DOHH2 (cell line): ENCODE measurements at regions not wholly inside any gene's neighbourhood (a gene's known extent, or its start where the extent isn't known, plus 50 kb on each side); places are given as distances from the start of the nearest gene placed in this dataset.

ENCODE experiments used
- H3F3A ChIP-seq: fragments of 200-600 bp; sonication (generic), shearing (Covaris generic); 2 replicates; pipeline ENCODE4 v1.6.0; 2016; ENCODE audit warnings: antibody characterized with exemption, mild to moderate bottlenecking; ENCODE audit not compliant: control insufficient read depth, insufficient read depth
- H3K27ac ChIP-seq: fragments of 200-600 bp; sonication (generic); 2 replicates; pipeline ENCODE4 v1.5.1; 2014; ENCODE audit warnings: low read depth, mild to moderate bottlenecking, low read length, moderate library complexity
- H3K27me3 ChIP-seq: fragments of 200-600 bp; sonication (generic); 2 replicates; pipeline ENCODE4 v1.6.1; 2014; ENCODE audit warnings: mild to moderate bottlenecking, low read length, mixed read lengths; ENCODE audit not compliant: control insufficient read depth
- H3K36me3 ChIP-seq: fragments of 200-600 bp; sonication (generic); 2 replicates; pipeline ENCODE4 v1.6.1; 2014; ENCODE audit warnings: mild to moderate bottlenecking, low read length, moderate library complexity, mixed read lengths; ENCODE audit not compliant: control insufficient read depth
- H3K4me1 ChIP-seq: fragments of 200-600 bp; sonication (generic); 2 replicates; pipeline ENCODE4 v1.6.1; 2014; ENCODE audit warnings: mild to moderate bottlenecking, low read length, mixed read lengths; ENCODE audit not compliant: control insufficient read depth
- H3K4me2 ChIP-seq: fragments of 200-600 bp; sonication (generic); 2 replicates; pipeline ENCODE4 v1.6.0; 2014; ENCODE audit warnings: mild to moderate bottlenecking, low read length, moderate library complexity
- H3K4me3 ChIP-seq: fragments of 200-600 bp; sonication (generic); 2 replicates; pipeline ENCODE4 v1.5.1; 2014; ENCODE audit warnings: mild to moderate bottlenecking, low read length, mixed read lengths
- H3K79me2 ChIP-seq: fragments of 200-600 bp; sonication (generic); 2 replicates; pipeline ENCODE4 v1.6.1; 2014; ENCODE audit warnings: mild to moderate bottlenecking, low read length, mixed read lengths; ENCODE audit not compliant: control insufficient read depth
- H3K9me2 ChIP-seq: fragments of 200-600 bp; sonication (generic); replicated peaks from 2 replicates; pipeline ENCODE4 v1.6.1; 2014; ENCODE audit warnings: mild to moderate bottlenecking, low read length, mixed read lengths; ENCODE audit not compliant: control insufficient read depth
- H3K9me3 ChIP-seq: fragments of 200-600 bp; sonication (generic); 2 replicates; pipeline ENCODE4 v1.6.1; 2014; ENCODE audit warnings: antibody characterized with exemption, low read length, mixed read lengths; ENCODE audit not compliant: control insufficient read depth, insufficient read depth
- H4K20me1 ChIP-seq: fragments of 200-600 bp; sonication (generic); 2 replicates; pipeline ENCODE4 v1.6.0; 2014; ENCODE audit warnings: low read depth, mild to moderate bottlenecking, antibody characterized with exemption, low read length, moderate library complexity; ENCODE audit not compliant: control insufficient read depth, insufficient read depth
- EZH2phosphoT487 ChIP-seq: fragments of 200-600 bp; sonication (generic); IDR thresholded peaks from 2 replicates; pipeline ENCODE4 v1.6.1; 2017; ENCODE audit warnings: borderline replicate concordance, mild to moderate bottlenecking, antibody characterized with exemption, low read length, moderate library complexity, mixed read lengths
- TF ChIP-seq, protein P1 (sequence below): fragments of 200-600 bp; sonication (generic); IDR thresholded peaks from one replicate; pipeline ENCODE4 v1.5.1; 2014; ENCODE audit warnings: antibody characterized with exemption, mild to moderate bottlenecking, low read depth, low read length; ENCODE audit not compliant: poor library complexity, severe bottlenecking

DNA sequence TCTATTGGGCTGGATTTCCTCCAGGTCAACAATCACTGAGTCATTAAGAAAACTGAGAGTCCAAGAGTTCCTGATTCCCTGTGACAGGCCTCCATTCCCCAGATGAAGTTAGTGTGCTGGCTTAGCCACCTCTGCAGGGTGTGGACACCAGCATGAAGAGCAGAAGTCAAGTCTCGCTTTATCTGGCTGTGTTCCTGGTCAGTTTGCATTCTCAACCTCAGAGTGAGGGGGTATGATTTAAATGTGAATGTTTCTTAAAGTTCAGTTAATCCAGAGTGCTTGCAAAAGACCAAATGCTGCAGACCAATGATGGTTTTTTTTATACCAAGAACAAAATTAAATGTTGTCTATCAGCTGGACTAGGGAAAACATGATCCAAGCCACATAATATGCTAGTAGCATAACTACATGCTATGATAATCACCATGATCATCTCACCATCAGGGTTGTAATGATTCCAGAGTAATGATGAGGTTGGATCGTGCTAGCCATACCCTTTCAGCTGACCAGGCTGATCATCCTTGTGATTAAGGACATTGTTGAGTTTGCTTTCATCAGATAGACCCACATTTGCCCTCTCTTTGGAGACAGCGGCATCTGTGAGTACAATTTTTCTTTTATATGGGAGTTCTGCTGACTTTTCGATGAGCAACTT, 145.8 kb upstream of the ARHGAP20 start:
- H3K4me1 ChIP-seq, result 0 out of 2 replicates have a peak, but pooled peaks cover 2% of the 10 kb centered on the region
- H3K27ac ChIP-seq, result no peak overlapping the region
- H3K4me3 ChIP-seq, result no peak overlapping the region
- H4K20me1 ChIP-seq, result no peaks in the 10 kb centered on the region
- no peaks in the 10 kb centered on the region for H3F3A ChIP-seq
- no peaks in the 10 kb centered on the region for H3K9me2 ChIP-seq
- H3K9me3 ChIP-seq, result no peaks in the 10 kb centered on the region
- H3K4me2 ChIP-seq, result no peak overlapping the region
- TF ChIP-seq, protein P1, sequence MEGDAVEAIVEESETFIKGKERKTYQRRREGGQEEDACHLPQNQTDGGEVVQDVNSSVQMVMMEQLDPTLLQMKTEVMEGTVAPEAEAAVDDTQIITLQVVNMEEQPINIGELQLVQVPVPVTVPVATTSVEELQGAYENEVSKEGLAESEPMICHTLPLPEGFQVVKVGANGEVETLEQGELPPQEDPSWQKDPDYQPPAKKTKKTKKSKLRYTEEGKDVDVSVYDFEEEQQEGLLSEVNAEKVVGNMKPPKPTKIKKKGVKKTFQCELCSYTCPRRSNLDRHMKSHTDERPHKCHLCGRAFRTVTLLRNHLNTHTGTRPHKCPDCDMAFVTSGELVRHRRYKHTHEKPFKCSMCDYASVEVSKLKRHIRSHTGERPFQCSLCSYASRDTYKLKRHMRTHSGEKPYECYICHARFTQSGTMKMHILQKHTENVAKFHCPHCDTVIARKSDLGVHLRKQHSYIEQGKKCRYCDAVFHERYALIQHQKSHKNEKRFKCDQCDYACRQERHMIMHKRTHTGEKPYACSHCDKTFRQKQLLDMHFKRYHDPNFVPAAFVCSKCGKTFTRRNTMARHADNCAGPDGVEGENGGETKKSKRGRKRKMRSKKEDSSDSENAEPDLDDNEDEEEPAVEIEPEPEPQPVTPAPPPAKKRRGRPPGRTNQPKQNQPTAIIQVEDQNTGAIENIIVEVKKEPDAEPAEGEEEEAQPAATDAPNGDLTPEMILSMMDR, result no peak
- no peak for TF ChIP-seq EZH2phosphoT487
- no peaks in the 10 kb centered on the region for H3K36me3 ChIP-seq
- H3K79me2 ChIP-seq, result no peaks in the 10 kb centered on the region
- H3K27me3 ChIP-seq, result no peaks in the 10 kb centered on the region

DNA sequence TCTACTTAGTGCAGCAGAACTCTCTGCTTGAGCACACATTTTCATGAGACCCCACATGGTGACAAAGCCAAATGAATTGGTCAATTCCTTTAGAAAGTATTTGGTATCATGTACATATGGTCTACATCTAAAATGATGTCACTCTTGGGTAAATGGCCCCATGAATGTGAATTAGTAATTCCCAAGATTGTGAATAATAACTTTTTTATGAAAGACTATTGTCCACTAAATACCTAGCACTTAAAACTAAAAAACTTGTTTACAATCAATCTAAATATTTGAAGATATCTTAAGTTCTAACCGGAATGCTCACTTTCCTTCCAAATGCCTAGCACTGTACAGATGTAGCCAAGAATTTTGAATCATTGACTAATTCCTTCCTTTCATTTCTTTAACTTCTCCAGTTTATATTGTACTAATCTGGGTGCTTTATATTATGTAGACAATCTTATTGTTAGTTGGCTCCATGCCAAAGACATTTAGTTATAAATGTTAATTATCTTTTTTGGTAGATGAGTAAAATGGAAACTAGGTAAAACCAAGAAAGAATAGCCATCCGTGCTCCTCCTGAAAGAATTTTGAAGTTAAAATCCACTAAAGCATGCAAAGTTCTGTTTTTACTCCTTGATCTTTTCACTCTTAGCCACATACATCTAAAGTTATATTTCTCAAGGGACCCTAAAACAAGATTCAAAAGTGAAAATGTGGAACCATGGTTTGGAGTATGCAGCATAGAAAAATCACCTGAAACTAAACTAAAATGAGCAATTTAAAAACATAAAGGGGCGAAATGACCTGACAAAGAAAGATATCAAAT, 145.0 kb upstream of the ARHGAP20 start:
- TF ChIP-seq, protein P1, result no peak
- no peak for TF ChIP-seq EZH2phosphoT487
- Histone ChIP-seq H3K27ac (no peak overlapping the region), H3K9me2 (no peaks in the 10 kb centered on the region), H3K36me3 (no peaks in the 10 kb centered on the region), H3K4me1 (0 out of 2 replicates have a peak, but pooled peaks cover 2% of the 10 kb centered on the region), H3K27me3 (no peaks in the 10 kb centered on the region), H3K79me2 (no peaks in the 10 kb centered on the region), H3K4me3 (no peak overlapping the region), H3F3A (no peaks in the 10 kb centered on the region), H3K9me3 (no peaks in the 10 kb centered on the region), H3K4me2 (no peak overlapping the region), H4K20me1 (no peaks in the 10 kb centered on the region)

GRCh38 chr11:110856340-110856739, 144.1 kb upstream of the ARHGAP20 start:
- Histone ChIP-seq H3K4me1 (0 out of 2 replicates have a peak, but pooled peaks cover 2% of the 10 kb centered on the region), H3K4me3 (no peak overlapping the region), H3K36me3 (no peaks in the 10 kb centered on the region), H3K79me2 (no peaks in the 10 kb centered on the region), H3K27me3 (no peaks in the 10 kb centered on the region), H3K9me3 (no peaks in the 10 kb centered on the region), H4K20me1 (no peaks in the 10 kb centered on the region), H3K27ac (no peak overlapping the region), H3F3A (no peaks in the 10 kb centered on the region), H3K9me2 (no peaks in the 10 kb centered on the region), H3K4me2 (no peak overlapping the region)
- TF ChIP-seq EZH2phosphoT487, result no peak
- TF ChIP-seq, protein P1, result no peak
